ENCODE measurements at regions not wholly inside any gene's neighbourhood (a gene's known extent, or its start where the extent isn't known, plus 50 kb on each side); places are given as distances from the start of the nearest gene placed in this dataset.

- no peaks in the 10 kb centered on the region for H3K36me3 ChIP-seq
- no peaks in the 10 kb centered on the region for H3K9me3 ChIP-seq
- no peak for TF ChIP-seq CTCF (IDR thresholded peaks at IDR 0.05)
- no peak for DNase-seq (ENCODE audit: low spot score)
- no peak overlapping the region for H3K27ac ChIP-seq
- no peaks in the 10 kb centered on the region for H3K27me3 ChIP-seq
- no peak overlapping the region for H3K4me3 ChIP-seq
- H3K4me1 ChIP-seq = peaks cover 0 to 3% of the 10 kb centered on the region in 2 donors
Measured at GRCh38 chr3:168988853-168989252, 674.7 kb downstream of the MECOM start.

- peaks cover 0 to 3% of the 10 kb centered on the region in 2 donors for H3K4me1 ChIP-seq
- DNase-seq (ENCODE audit: low spot score) = no peak
- no peak overlapping the region for H3K4me3 ChIP-seq
- no peak overlapping the region for H3K27ac ChIP-seq
- no peak for TF ChIP-seq CTCF (IDR thresholded peaks at IDR 0.05)
- no peaks in the 10 kb centered on the region for H3K9me3 ChIP-seq
- H3K36me3 ChIP-seq = no peaks in the 10 kb centered on the region
- peaks cover 0 to 3% of the 10 kb centered on the region in 2 donors for H3K27me3 ChIP-seq
Measured at GRCh38 chr3:168984872-168985271, 678.6 kb downstream of the MECOM start.

GRCh38 chr3:168983046-168983445 is 680.5 kb downstream of the MECOM start:
- Histone ChIP-seq H3K27me3 (peaks cover 0 to 3% of the 10 kb centered on the region in 2 donors), H3K4me3 (no peak overlapping the region), H3K36me3 (no peaks in the 10 kb centered on the region), H3K27ac (no peak overlapping the region), H3K4me1 (no peaks in the 10 kb centered on the region), H3K9me3 (no peaks in the 10 kb centered on the region)
- no peak for TF ChIP-seq CTCF (IDR thresholded peaks at IDR 0.05)
- no peak for DNase-seq (ENCODE audit: low spot score)

- Histone ChIP-seq H3K4me3 (no peak overlapping the region), H3K4me1 (no peaks in the 10 kb centered on the region), H3K9me3 (no peaks in the 10 kb centered on the region), H3K27ac (no peak overlapping the region), H3K36me3 (no peaks in the 10 kb centered on the region), H3K27me3 (peaks cover 0 to 3% of the 10 kb centered on the region in 2 donors)
- TF ChIP-seq CTCF (IDR thresholded peaks at IDR 0.05) = no peak
- DNase-seq (ENCODE audit: low spot score) = no peak
Measured at GRCh38 chr3:168981396-168981795, 682.1 kb downstream of the MECOM start.

- Histone ChIP-seq H3K27me3 (peaks cover 0 to 3% of the 10 kb centered on the region in 2 donors), H3K27ac (no peak overlapping the region), H3K4me1 (no peaks in the 10 kb centered on the region), H3K36me3 (no peaks in the 10 kb centered on the region), H3K9me3 (no peaks in the 10 kb centered on the region), H3K4me3 (no peak overlapping the region)
- no peak for TF ChIP-seq CTCF (IDR thresholded peaks at IDR 0.05)
- no peak for DNase-seq (ENCODE audit: low spot score)
Measured at GRCh38 chr3:168977716-168978374, 685.7 kb downstream of the MECOM start.

- no peak for TF ChIP-seq CTCF (IDR thresholded peaks at IDR 0.05)
- Histone ChIP-seq H3K36me3 (no peaks in the 10 kb centered on the region), H3K27me3 (peaks cover 0 to 3% of the 10 kb centered on the region in 2 donors), H3K4me3 (no peak overlapping the region), H3K27ac (no peak overlapping the region), H3K4me1 (no peaks in the 10 kb centered on the region), H3K9me3 (no peaks in the 10 kb centered on the region)
- no peak for DNase-seq (ENCODE audit: low spot score)
Measured at GRCh38 chr3:168976969-168977368, 686.5 kb downstream of the MECOM start.

Data from right atrium auricular region (tissue), 2 donors.